ENCODE measurements at regions not wholly inside any gene's neighbourhood (a gene's known extent, or its start where the extent isn't known, plus 50 kb on each side); places are given as distances from the start of the nearest gene placed in this dataset.
"Not testable (repeated sequence)": the region's sequence is repeated elsewhere in the genome, so short reads cannot be mapped to it uniquely, and the experiment has no call there.

- H4K8ac ChIP-seq (ENCODE audit: extremely low read depth, insufficient read depth, low read length); H3K9ac ChIP-seq (replicated peaks in 1 of 4; ENCODE audit: extremely low read depth in 1 of 4, low read depth in 3 of 4, low read length in 3 of 4): not testable (repeated sequence)
Measured at GRCh38 chr15:45822968-45823367, 188.1 kb downstream of the SQOR start.

More at GRCh38 chr15:45822968-45823367, 188.1 kb downstream of the SQOR start:
- FAIRE-seq; POLR2A ChIA-PET (ENCODE audit: partially characterized antibody); H2BK12ac ChIP-seq (ENCODE audit: low read depth, low read length); H3K14ac ChIP-seq (ENCODE audit: insufficient read length); H3K23me2 ChIP-seq (ENCODE audit: low read depth, low read length); H3K4ac ChIP-seq (replicated peaks; ENCODE audit: insufficient read length, low read depth, low read length); H3K56ac ChIP-seq (replicated peaks; ENCODE audit: insufficient read length, low read depth, low read length); H3K18ac ChIP-seq (ENCODE audit: extremely low read depth, low read length); H2BK5ac ChIP-seq (ENCODE audit: low read depth, low read length); H3K79me1 ChIP-seq (ENCODE audit: low read depth, low read length); H4K20me1 ChIP-seq (replicated peaks in 1 of 2; ENCODE audit: control insufficient read depth in 1 of 2, insufficient read depth in 2 of 2, low read length in 2 of 2); H3K23ac ChIP-seq (ENCODE audit: insufficient read length); H3K27ac ChIP-seq (ENCODE audit: low read depth, low read length); H3K9me3 ChIP-seq (ENCODE audit: insufficient read depth in 2 of 2, low read depth in 1 of 2, low read length in 1 of 2); H3K4me1 ChIP-seq (replicated peaks in 1 of 4; ENCODE audit: control insufficient read depth in 3 of 4, insufficient read depth in 4 of 4, low read length in 3 of 4); H3K36me3 ChIP-seq (ENCODE audit: control insufficient read depth in 2 of 4, insufficient read depth in 4 of 4, low read length in 3 of 4); H3K4me2 ChIP-seq (ENCODE audit: insufficient read depth in 1 of 2, low read depth in 2 of 2, low read length in 2 of 2); H2BK120ac ChIP-seq (replicated peaks; ENCODE audit: low read depth, low read length); H2AFZ ChIP-seq (ENCODE audit: low read length); H3K4me3 ChIP-seq (ENCODE audit: extremely low read depth in 1 of 4, insufficient read depth in 2 of 4, low read depth in 3 of 4, low read length in 4 of 4); H3K27me3 ChIP-seq (replicated peaks in 1 of 4; ENCODE audit: control insufficient read depth in 3 of 4, extremely low read depth in 1 of 4, insufficient read depth in 3 of 4, low read length in 3 of 4); H2BK15ac ChIP-seq (ENCODE audit: low read length); H4K5ac ChIP-seq (ENCODE audit: insufficient read length, low read depth, low read length); DNase-seq (ENCODE audit: low read depth in 1 of 2, low spot score in 2 of 2); H3K79me2 ChIP-seq (ENCODE audit: control insufficient read depth in 1 of 2, insufficient read depth in 2 of 2, low read length in 2 of 2); H2AK5ac ChIP-seq (ENCODE audit: low read depth, low read length); H4K91ac ChIP-seq (replicated peaks; ENCODE audit: insufficient read length, low read length); H2BK20ac ChIP-seq (ENCODE audit: low read length): not testable (repeated sequence)
- CTCF ChIA-PET (ENCODE audit: partially characterized antibody): interaction anchor here (0.7 to 1.7 kb wide), 7 partner anchors 12 to 458 kb away, joined by 3 to 6 read pairs (median 3); no protein-coding TSS in a partner anchor
- WGBS, 2 experiments (ENCODE audit: extremely low coverage in 1 of 2, insufficient coverage in 1 of 2, insufficient read length in 1 of 2, insufficient replicate concordance in 2 of 2, low coverage in 1 of 2, low lambda C conversion rate in 2 of 2, missing lambda C conversion rate in 1 of 2): 96% methylated on average over 4 of the region's 4 CpGs; no CpG with 5 or more reads in 1 of the 2 experiments

Data from H1 (cell line).